Hippocampal formation (tissue), 2 donors: ENCODE measurements at regions not wholly inside any gene's neighbourhood (a gene's known extent, or its start where the extent isn't known, plus 50 kb on each side); places are given as distances from the start of the nearest gene placed in this dataset.
A peak's percentile ranks its signal among the peaks of the same experiment; 100 is the strongest.

Source experiments
- DNase-seq, 2 donors: peaks; one replicate each; lab custom pipeline; 2025; lab: John Stamatoyannopoulos, UW

GRCh38 chr5:54367844-54368243, 57.5 kb upstream of the ARL15 start:
- no peak for DNase-seq

DNA sequence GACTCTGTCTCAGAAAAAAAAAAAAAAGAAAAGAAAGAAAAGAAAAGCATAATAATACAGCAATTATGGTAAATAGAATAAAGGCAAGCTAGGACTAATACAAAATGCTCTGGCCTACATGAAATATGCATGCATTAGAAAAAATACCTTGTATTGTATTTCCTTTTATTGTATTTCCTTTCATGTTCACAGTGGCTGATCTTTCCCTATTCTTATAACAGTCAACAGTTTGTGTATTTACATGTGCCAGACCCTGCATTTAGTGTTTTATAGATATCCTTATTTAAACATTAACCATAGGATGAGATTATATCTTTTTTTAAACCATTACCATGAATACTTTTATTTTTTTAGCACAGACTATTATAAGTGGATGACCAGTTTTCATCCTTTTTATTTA, 56.3 kb upstream of the ARL15 start:
- DNase-seq = no peak

- no peak for DNase-seq
Observed at GRCh38 chr5:54363669-54364068, 53.3 kb upstream of the ARL15 start.

GRCh38 chr5:54362992-54363625, 52.7 kb upstream of the ARL15 start:
- no peak for DNase-seq

- no peak for DNase-seq
Observed at GRCh38 chr5:54362434-54362833, 52.1 kb upstream of the ARL15 start.

- peak; percentile 3 to 16 for DNase-seq
Observed at GRCh38 chr5:54361691-54362411, 51.5 kb upstream of the ARL15 start.

- DNase-seq = no peak
Observed at GRCh38 chr5:54360925-54361662, 50.7 kb upstream of the ARL15 start.
